ENCODE measurements at regions not wholly inside any gene's neighbourhood (a gene's known extent, or its start where the extent isn't known, plus 50 kb on each side); places are given as distances from the start of the nearest gene placed in this dataset.
"Not testable (repeated sequence)": the region's sequence is repeated elsewhere in the genome, so short reads cannot be mapped to it uniquely, and the experiment has no call there.

GRCh38 chr15:60138397-60138968, 134.4 kb downstream of the FOXB1 start:
- DNase-seq, result no peak

- no peak for DNase-seq
Observed at GRCh38 chr15:60152386-60152785, 148.3 kb downstream of the FOXB1 start.

DNA sequence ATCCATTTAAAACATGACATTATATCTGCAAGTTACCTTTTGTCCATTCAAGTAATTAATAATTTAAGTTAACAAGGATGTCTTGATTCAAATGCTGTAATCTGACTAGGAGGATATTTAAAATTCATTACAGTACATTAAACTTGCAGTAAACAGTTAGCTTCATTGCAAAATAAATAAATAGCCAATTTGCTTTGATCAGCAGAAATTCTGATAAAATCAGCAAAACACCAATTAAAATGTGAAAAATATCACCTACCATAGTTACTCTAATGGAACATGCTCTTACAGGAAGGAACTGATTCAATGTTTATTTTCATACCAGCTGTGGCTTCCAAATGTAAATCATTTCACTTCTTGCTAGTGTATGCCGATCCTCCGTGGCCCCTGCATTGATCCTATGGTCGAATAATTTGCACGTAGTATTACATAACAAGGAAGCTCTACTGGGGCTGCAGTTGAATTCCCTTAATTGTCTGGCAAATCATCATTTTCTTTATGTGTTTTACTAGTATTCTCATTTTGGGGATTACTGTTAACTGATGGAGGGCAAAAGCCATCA, 150.7 kb downstream of the FOXB1 start:
- DNase-seq, result no peak

- no peak for DNase-seq
Observed at GRCh38 chr15:60155661-60156060, 151.6 kb downstream of the FOXB1 start.

- DNase-seq, result no peak
Observed at GRCh38 chr15:60160909-60161308, 156.8 kb downstream of the FOXB1 start.

DNA sequence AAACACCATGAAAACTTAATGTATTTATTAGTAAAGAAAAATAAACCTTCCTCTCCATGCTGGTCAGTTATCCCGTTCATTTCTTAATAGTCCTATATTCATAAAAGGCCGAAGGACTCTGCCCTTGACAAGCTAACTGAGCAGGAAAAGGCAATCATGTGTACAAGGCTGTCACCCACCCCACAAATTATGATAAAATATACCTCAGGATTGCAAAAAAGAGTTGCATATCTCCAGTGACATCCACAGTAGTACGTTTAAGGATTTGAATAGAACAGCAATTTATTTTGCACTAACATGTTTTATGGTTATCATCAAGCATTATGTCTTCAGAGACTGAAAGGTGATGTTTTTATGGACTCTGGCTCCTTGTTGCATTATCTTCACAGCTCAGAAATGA, 157.6 kb downstream of the FOXB1 start:
- no peak for DNase-seq

- no peak for DNase-seq
Observed at GRCh38 chr15:60162251-60162967, 158.3 kb downstream of the FOXB1 start.

- DNase-seq, result no peak
Observed at GRCh38 chr15:60162968-60163355, 158.9 kb downstream of the FOXB1 start.

DNA sequence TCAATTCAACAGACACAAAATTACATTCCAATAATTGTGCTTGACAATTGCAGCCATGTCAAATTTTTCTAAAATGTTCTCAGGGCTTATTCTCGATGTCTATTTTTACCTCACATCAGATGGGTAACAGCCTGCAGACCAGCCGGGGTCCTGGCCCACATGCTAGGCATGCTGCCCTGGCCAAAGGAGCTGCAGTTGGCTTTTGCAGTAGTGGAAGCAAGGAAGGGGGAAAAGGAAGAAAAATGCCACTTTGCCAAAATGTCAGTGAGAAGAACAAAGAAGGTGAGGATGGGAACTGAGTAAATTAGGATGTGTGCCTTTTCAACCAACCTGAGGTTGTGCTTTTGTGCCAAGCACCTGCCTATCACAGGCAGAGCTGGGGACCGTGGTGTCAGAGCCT, 161.0 kb downstream of the FOXB1 start:
- no peak for DNase-seq

DNA sequence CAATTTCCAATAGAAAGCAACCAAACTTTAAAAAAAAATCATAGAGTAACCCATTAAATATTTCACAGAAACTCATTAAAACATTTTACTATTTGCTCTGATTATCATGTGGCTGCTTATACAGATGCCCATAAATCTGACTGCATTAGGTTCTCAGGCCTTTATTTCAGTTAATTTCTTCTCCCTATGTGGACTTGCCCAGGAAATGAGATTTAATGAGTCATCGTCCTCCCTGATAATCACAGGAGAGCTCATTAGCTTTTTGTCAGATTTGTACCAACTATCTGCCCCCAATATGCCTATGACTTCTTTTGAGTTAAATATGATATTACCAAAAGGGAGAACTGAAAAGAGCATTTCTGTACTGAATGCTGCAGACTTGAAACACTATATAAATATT, 168.0 kb downstream of the FOXB1 start:
- no peak for DNase-seq

- DNase-seq, result no peak
Observed at GRCh38 chr15:60179786-60180391, 175.8 kb downstream of the FOXB1 start.

DNA sequence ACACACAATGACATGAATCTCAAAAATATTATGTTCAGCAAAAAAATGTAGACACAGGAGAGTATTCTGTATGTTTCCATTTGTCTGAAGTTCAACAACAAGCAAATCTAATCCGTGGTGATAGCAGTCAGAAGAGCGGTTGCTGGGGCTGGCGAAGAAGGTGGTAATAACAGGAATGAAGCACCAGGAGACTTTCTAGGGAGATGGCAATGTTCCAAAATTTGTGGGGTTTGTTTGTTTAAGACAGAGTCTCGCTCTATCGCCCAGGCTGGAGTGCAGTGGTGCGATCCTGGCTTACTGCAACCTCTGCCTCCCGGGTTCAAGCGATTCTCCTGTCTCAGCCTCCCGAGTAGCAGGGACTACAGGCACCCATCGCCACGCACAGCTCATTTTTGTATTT, 177.8 kb downstream of the FOXB1 start:
- DNase-seq, result not testable (repeated sequence)

GRCh38 chr15:60183366-60183765, 179.3 kb downstream of the FOXB1 start:
- no peak for DNase-seq

DNA sequence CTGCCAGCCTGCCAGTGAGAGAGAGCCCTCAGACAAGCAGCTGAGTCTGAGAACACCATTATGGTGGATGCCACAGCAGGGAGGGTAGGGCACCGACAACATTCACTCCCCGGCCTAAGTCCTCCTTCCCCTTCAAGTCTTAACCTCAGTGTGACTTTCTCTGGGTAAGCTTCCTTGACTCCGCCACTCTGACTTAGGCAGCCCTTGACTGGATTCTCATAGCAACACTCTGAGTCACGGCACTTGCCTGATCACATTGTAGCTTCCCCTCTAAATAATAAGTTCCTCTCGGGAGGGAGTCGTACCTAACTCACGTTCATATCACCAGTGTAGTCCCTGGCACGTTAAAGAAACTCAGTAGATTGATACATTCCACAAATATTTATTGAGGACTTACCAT, 180.5 kb downstream of the FOXB1 start:
- DNase-seq, result no peak

- no peak for DNase-seq
Observed at GRCh38 chr15:60191016-60191415, 186.9 kb downstream of the FOXB1 start.

GRCh38 chr15:60191821-60192220, 187.7 kb downstream of the FOXB1 start:
- DNase-seq, result no peak

DNA sequence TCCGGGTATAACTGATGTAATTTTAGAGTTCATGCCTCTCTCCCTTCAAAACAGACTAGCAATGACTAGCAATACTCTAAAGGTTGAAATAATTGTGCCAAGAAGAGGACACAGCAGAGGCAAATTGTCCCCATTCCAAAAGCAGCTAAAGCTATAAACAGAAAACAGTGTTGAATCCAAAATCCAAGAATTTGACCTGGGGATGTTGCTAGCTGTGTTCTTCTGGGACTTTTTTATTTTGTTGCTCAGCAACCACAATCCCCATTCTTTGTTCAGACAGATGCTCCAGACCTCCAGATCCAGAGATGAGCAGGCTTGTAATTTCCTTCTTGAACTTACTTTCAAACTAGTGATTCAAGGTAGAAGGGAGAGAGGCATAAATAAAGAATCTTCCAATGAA, 191.5 kb downstream of the FOXB1 start:
- no peak for DNase-seq

DNA sequence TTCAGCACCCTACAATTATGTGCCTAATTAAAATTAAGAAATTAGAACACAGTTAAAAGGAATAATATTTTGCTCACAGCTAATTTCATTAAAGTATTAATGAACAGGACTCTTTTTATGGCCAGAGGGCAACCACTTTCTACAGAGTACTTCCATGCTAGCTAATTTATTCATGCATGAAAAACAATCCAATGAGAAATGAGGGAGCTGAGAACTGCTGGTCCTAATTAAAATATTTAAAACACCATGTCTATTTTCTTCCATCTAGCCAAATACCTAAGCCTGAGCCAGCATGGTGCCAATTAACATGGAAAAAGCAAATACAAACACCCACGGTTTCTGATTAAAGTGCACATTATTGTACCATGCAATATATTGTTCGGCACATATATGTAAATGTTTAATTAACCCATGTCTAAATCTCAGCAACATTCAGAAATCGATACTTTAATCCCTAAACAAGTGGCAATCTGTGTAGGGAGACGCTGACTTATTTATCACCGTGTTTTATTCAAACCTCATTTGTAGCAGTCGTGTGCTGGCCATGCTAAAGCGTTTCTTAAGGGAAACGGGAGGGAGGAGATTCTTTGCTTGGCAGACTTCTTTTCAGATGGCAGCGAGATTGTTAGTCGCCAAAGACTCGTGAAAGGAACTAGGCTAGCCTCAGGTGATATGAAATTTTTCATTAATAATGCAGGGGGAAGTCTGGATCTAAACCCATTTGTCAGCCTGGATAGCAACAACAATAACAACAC, 193.5 kb downstream of the ANXA2 start:
- no peak for DNase-seq

GRCh38 chr15:60208709-60209108, 189.1 kb downstream of the ANXA2 start:
- DNase-seq, result peak; percentile 83

- DNase-seq, result no peak
Observed at GRCh38 chr15:60212536-60212935, 185.2 kb downstream of the ANXA2 start.

- DNase-seq, result no peak
Observed at GRCh38 chr15:60213377-60214000, 184.3 kb downstream of the ANXA2 start.

- no peak for DNase-seq
Observed at GRCh38 chr15:60214201-60214600, 183.6 kb downstream of the ANXA2 start.
